ENCODE measurements at regions not wholly inside any gene's neighbourhood (a gene's known extent, or its start where the extent isn't known, plus 50 kb on each side); places are given as distances from the start of the nearest gene placed in this dataset.

DNA sequence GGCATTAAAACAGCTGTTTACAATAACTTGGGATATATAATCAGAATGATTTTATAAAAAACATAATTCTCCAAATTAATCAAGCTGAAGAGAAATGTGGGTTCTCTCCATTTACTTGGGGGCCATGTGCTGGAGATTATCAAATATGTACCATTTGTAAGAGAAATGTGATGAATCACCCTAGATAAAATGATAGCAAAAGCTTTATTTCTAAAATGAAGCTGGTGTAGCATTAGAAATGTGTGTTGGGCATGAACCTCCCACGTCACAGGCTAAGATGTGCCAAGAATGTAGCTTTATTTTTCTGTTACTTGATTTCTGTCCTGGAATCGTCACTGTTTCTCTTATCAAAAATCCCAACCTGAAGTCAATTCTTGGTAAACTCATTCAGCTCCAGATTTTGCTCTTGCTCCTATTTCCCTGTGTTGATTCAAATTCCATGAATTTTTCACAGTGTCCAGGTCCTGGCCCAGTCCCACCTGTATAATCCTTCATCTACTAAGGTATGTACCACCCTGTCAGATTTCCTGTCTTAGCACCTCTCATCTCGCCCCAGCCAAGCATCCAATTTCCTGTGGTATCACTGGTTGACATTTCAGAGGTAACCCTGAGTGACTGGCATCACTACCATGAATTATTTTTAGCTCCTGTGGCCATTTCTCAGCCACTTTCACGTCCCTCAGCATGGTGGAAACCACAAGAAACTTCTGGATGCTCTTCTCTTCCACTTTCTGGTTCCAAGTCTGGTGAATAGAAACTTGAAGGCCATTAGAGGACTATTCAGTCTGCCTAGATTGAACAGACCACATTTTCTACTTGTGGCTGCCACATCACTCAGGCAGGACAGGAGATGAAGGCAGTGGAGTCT is 103.6 kb upstream of the FLRT2 start:
- no peak for ATAC-seq (ENCODE audit: insufficient read depth, low FRiP score)
- 67 to 71% methylated on average over 4 of the region's 4 CpGs for WGBS, 2 donors
- Histone ChIP-seq H3K4me1 (ENCODE audit: control insufficient read depth in 5 of 5, insufficient read depth in 5 of 5, low read length in 5 of 5) (no peaks in the 10 kb centered on the region), H3K4me3 (no peak overlapping the region), H3K27me3 (ENCODE audit: control insufficient read depth in 3 of 3, insufficient read depth in 3 of 3, low read length in 2 of 3) (no peaks in the 10 kb centered on the region), H3K9me3 (ENCODE audit: control insufficient read depth in 4 of 4, insufficient read depth in 3 of 4, low read length in 3 of 4) (peaks cover 0 to 1% (median 0%) of the 10 kb centered on the region in 4 donors), H3K9ac (ENCODE audit: insufficient read depth in 1 of 2, low read length in 2 of 2) (no peak overlapping the region), H3K27ac (ENCODE audit: low read depth in 1 of 2, low read length in 1 of 2) (no peak overlapping the region), H3K36me3 (ENCODE audit: control insufficient read depth in 4 of 4, insufficient read depth in 4 of 4, low read length in 4 of 4) (no peaks in the 10 kb centered on the region)
- no peak for DNase-seq
- TF ChIP-seq CTCF (IDR thresholded peaks at IDR 0.05; ENCODE audit: control extremely low read depth, extremely low read depth), result no peak

GRCh38 chr14:85428926-85429325 is 101.0 kb upstream of the FLRT2 start:
- WGBS, 2 donors, result 89 to 92% methylated on average over 2 of the region's 2 CpGs

GRCh38 chr14:85437148-85437547 is 92.8 kb upstream of the FLRT2 start:
- H3K27ac ChIP-seq (ENCODE audit: low read depth in 1 of 2, low read length in 1 of 2), result no peak overlapping the region
- DNase-seq, result no peak
- peaks cover 0 to 4% (median 0%) of the 10 kb centered on the region in 5 donors for H3K4me1 ChIP-seq (ENCODE audit: control insufficient read depth in 5 of 5, insufficient read depth in 5 of 5, low read length in 5 of 5)
- H3K36me3 ChIP-seq (ENCODE audit: control insufficient read depth in 4 of 4, insufficient read depth in 4 of 4, low read length in 4 of 4), result no peaks in the 10 kb centered on the region
- H3K4me3 ChIP-seq, result no peak overlapping the region
- no peaks in the 10 kb centered on the region for H3K9me3 ChIP-seq (ENCODE audit: control insufficient read depth in 4 of 4, insufficient read depth in 3 of 4, low read length in 3 of 4)
- no peak overlapping the region for H3K9ac ChIP-seq (ENCODE audit: insufficient read depth in 1 of 2, low read length in 2 of 2)
- ATAC-seq (ENCODE audit: insufficient read depth, low FRiP score), result no peak
- WGBS, 2 donors, result 89 to 99% methylated on average over 1 of the region's 1 CpG
- no peak for TF ChIP-seq CTCF (IDR thresholded peaks at IDR 0.05; ENCODE audit: control extremely low read depth, extremely low read depth)
- H3K27me3 ChIP-seq (ENCODE audit: control insufficient read depth in 3 of 3, insufficient read depth in 3 of 3, low read length in 2 of 3), result no peaks in the 10 kb centered on the region

More at GRCh38 chr14:85428926-85429325, 101.0 kb upstream of the FLRT2 start:
- Histone ChIP-seq H3K36me3 (ENCODE audit: control insufficient read depth in 4 of 4, insufficient read depth in 4 of 4, low read length in 4 of 4) (no peaks in the 10 kb centered on the region), H3K27ac (ENCODE audit: low read depth in 1 of 2, low read length in 1 of 2) (no peak overlapping the region), H3K4me1 (ENCODE audit: control insufficient read depth in 5 of 5, insufficient read depth in 5 of 5, low read length in 5 of 5) (no peaks in the 10 kb centered on the region), H3K27me3 (ENCODE audit: control insufficient read depth in 3 of 3, insufficient read depth in 3 of 3, low read length in 2 of 3) (no peaks in the 10 kb centered on the region), H3K9ac (ENCODE audit: insufficient read depth in 1 of 2, low read length in 2 of 2) (no peak overlapping the region), H3K4me3 (no peak overlapping the region), H3K9me3 (ENCODE audit: control insufficient read depth in 4 of 4, insufficient read depth in 3 of 4, low read length in 3 of 4) (peaks cover 0 to 1% (median 0%) of the 10 kb centered on the region in 4 donors)
- no peak for DNase-seq
- no peak for ATAC-seq (ENCODE audit: insufficient read depth, low FRiP score)
- no peak for TF ChIP-seq CTCF (IDR thresholded peaks at IDR 0.05; ENCODE audit: control extremely low read depth, extremely low read depth)
